ENCODE measurements at regions not wholly inside any gene's neighbourhood (a gene's known extent, or its start where the extent isn't known, plus 50 kb on each side); places are given as distances from the start of the nearest gene placed in this dataset.
A peak's percentile ranks its signal among the peaks of the same experiment; 100 is the strongest.

- DNase-seq (ENCODE audit: low spot score), result no peak
Observed at GRCh38 chr16:63365649-63366304, 1329.5 kb upstream of the CDH8 start.

GRCh38 chr16:63363738-63364137 lies 1327.5 kb upstream of the CDH8 start:
- DNase-seq (ENCODE audit: low spot score), result no peak

- DNase-seq (ENCODE audit: low spot score), result peak; percentile 49
Observed at GRCh38 chr16:63361032-63361624, 1324.9 kb upstream of the CDH8 start.

DNA sequence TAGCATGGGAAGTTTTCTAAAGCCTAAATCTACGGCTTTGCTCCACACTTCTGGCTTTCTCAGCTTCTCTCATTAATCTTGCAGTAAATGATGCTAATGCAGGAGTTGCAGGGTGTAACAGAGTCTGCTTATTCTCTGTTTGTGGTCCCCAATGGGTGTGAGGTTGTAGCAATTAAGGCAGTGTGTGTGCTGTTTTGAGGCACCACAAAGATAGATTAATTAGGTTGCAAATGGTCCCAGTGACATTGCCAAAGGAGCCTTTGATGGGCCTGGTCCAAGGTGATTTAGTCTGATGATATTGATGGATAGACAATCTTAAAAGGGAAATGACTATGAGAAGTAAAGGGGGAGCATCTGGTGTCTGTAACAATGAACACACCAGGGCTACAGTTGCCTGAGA lies 1313.7 kb upstream of the CDH8 start:
- DNase-seq (ENCODE audit: low spot score), result no peak

DNA sequence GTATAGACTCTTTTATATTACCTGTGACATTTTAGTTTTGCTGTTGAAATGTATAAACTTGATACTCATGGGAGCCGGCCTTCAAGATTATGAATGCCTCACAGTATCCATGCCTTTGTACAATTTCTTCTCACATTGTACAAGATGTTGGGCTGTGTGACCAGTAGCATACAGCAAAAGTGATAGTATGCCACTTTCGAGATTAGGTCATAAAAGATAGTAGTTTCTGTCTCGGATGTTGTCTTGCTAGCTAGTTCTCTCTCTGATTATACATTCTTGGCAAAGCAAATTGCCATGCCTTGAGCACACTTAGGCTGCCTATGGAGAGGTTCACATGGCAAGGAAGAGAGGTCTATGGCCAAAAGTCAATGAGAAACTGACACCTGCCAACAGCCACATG lies 1309.8 kb upstream of the CDH8 start:
- DNase-seq (ENCODE audit: low spot score), result no peak

GRCh38 chr16:63337264-63337663 lies 1301.0 kb upstream of the CDH8 start:
- DNase-seq (ENCODE audit: low spot score), result no peak

DNA sequence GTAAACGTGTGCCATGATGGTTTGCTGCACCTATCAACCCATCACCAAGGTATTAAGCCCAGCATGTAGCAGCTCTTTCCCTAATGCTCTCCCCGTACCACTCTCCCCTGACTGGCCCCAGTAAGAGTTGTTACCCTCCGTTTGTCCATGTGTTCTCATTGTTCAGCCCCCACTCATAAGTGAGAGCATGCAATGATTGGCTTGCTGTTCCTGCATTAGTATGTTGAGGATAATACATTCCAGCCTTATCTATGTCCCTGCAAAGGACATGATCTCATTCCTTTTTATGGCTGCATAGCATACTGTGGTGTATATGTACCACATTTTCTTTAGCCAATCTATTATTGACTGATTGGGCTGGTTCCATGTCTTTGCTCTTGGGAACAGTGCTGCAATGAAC lies 1294.9 kb upstream of the CDH8 start:
- no peak for DNase-seq (ENCODE audit: low spot score)

DNA sequence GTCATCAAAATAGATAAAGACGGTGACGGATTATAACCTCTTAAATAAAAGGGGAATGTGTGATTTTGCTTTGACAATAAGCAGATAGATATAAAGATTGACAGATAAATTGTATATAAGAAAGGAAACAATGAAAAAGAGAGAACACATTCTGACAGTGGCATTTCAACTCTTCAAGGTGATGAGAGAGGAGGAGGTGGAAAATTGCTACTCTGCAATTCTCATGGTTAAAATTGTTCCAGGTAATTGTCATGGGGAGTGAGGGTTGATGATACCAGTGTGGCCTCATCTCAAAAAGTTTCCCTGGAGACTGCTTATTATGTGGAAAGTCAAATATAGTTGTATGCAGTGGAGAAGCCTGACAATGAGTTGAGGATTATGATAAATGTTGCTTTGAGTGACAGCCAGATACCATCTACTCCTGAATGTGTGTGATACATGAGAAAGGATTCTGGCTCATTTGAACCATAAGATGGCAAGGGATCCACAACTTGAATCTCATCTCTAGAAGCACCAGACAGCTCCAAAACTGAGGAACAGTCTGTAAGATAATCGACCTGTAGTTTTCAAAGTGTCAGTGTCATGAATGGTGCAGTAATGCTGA lies 1290.6 kb upstream of the CDH8 start:
- DNase-seq (ENCODE audit: low spot score), result no peak

- no peak for DNase-seq (ENCODE audit: low spot score)
Observed at GRCh38 chr16:63323722-63324705, 1287.8 kb upstream of the CDH8 start.

- peak; percentile 16 for DNase-seq (ENCODE audit: low spot score)
Observed at GRCh38 chr16:63323055-63323454, 1286.8 kb upstream of the CDH8 start.

GRCh38 chr16:63315229-63315628 lies 1279.0 kb upstream of the CDH8 start:
- no peak for DNase-seq (ENCODE audit: low spot score)

DNA sequence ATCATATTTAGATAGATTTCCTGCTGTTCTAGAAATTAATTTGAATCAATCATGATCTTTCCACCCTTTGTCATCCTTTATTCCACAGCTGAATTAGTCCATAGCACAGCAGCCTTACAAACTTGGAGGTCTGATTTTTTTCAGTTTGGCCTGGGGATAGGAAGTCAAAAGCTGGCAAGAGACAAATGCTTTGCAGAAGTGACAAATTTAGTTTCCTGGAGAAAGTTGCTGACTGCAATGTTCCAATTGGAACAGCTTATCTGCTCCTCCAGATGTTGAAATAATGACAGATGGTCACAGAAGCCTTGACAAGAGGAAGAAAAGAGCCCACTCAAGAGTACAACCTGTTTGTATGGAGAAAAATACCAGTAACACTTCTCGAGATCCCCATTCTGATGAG lies 1276.1 kb upstream of the CDH8 start:
- DNase-seq (ENCODE audit: low spot score), result no peak

- no peak for DNase-seq (ENCODE audit: low spot score)
Observed at GRCh38 chr16:63311313-63311712, 1275.1 kb upstream of the CDH8 start.

GRCh38 chr16:63302811-63303210 lies 1266.6 kb upstream of the CDH8 start:
- DNase-seq (ENCODE audit: low spot score), result no peak

GRCh38 chr16:63301349-63301748 lies 1265.1 kb upstream of the CDH8 start:
- DNase-seq (ENCODE audit: low spot score), result no peak

DNA sequence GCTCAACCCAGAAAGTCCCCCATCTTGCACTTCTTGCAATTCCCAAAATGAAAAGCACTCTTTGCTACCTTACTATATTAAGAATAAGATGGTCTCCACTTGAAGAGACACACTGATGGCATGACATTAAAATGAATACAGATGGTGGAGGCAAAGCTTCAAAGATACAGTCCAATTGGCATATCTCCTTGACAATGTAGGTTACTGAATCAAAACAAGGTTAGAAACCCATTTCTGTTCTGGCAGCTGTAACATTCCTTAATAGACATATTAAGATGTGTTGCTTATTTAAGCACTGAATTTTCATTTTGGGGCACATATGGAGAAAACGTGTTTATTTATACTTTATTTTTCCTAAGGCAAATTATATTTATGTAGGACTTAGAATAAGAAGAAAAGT lies 1262.8 kb upstream of the CDH8 start:
- DNase-seq (ENCODE audit: low spot score), result no peak

DNA sequence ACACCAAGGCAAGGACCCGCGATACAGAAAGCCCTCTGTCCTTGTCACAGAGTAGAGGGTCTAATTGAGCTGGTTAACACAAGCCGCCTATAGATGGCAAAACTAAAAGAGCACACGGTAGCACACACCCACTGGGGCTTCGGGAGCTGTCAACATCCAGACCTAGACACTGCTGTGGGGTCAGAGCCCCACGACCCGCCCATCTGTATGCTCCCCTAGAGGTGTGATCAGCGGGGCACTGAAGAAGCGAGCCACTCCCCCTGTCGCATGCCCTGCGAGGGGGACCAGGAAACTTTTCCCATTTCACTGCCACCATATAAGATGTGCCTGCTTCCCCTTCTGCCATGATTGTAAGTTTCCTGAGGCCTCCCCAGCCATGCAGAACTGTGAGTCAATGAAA lies 1255.8 kb upstream of the CDH8 start:
- no peak for DNase-seq (ENCODE audit: low spot score)

DNA sequence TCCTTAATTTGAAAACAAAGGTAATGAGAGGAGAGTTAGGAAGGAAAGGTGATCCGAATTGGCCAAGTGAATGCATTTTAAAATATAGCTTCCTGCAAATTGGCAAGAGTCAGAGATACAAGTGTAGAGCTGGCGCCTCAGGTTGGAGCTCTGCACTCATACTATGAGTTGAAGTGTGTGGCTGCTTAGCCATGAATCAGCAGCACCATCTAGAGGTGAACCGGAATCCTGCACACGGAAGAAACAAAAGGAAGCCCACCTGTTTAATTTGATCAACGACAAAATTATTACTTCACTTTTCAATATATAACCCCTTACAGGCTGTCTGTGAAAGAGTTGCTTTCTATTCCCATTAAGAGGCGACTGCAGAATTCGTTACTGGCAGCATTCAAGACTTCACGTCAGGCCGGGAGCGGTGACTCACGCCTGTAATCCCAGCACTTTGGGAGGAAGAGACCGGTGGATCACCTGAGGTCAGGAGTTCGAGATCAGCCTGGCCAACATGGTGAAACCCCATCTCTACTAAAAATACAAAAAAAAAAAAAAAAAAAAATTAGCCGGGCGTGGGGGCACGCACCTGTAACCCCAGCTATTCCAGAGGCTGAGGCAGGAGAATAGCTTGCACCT lies 1253.7 kb upstream of the CDH8 start:
- DNase-seq (ENCODE audit: low spot score), result peak; percentile 46

DNA sequence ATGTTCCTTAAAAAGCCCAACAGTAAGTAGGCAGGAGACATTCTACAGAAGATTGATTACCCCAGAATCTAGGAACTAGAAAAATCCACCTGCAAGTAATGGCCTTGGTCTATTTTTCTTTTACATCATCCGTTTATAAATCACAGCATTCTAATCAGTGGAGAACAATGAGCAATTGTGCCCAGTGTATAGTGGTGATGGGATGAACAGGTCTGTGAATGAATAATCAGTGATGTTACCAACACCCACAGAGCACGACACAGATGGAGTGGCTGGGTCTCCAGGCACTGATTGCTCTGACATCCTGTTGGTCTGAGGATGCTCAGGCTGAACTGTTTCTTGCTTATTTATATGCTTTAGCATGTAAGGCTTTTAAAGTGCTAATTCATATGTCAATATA lies 1251.2 kb upstream of the CDH8 start:
- no peak for DNase-seq (ENCODE audit: low spot score)

DNA sequence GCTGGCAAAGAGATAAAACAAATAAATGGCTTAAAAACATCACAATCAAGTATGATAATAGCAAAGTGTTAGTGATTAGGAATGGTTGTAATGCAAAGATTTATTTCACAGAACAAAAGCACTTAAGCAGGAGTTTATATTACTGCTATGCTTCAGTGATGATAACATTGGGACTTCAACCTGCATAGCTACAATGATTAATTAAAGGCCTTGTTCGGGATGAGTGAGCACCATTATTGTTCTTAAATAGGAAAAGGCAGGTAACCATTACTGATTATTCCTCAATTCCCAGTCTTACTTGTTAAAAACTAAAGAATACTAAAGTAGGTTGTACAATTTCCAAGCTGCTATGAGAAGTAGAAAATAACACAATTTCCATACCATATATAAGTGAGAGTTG lies 1247.5 kb upstream of the CDH8 start:
- no peak for DNase-seq (ENCODE audit: low spot score)

- DNase-seq (ENCODE audit: low spot score), result no peak
Observed at GRCh38 chr16:63244631-63245030, 1208.4 kb upstream of the CDH8 start.

- DNase-seq (ENCODE audit: low spot score), result no peak
Observed at GRCh38 chr16:63241497-63242028, 1205.3 kb upstream of the CDH8 start.
